ENCODE measurements at regions not wholly inside any gene's neighbourhood (a gene's known extent, or its start where the extent isn't known, plus 50 kb on each side); places are given as distances from the start of the nearest gene placed in this dataset.

- TF ChIP-seq TAF1 (IDR thresholded peaks at IDR 0.05; ENCODE audit: low read depth, low read length): no peak
- no peak for TF ChIP-seq YY1 (IDR thresholded peaks at IDR 0.05; ENCODE audit: low read depth, low read length)
- no peak for TF ChIP-seq CEBPB (IDR thresholded peaks at IDR 0.05; ENCODE audit: low read depth, low read length)
- TF ChIP-seq POLR2A (IDR thresholded peaks at IDR 0.05; ENCODE audit: control extremely low read depth in 1 of 2, low read depth in 2 of 2, low read length in 2 of 2): no peak
- TF ChIP-seq ATF2 (IDR thresholded peaks at IDR 0.05; ENCODE audit: low read length): no peak
These were observed 185.5 kb downstream of the CEP135 start for GRCh38 chr4:56134266-56134665.
